ENCODE measurements at regions not wholly inside any gene's neighbourhood (a gene's known extent, or its start where the extent isn't known, plus 50 kb on each side); places are given as distances from the start of the nearest gene placed in this dataset.

DNA sequence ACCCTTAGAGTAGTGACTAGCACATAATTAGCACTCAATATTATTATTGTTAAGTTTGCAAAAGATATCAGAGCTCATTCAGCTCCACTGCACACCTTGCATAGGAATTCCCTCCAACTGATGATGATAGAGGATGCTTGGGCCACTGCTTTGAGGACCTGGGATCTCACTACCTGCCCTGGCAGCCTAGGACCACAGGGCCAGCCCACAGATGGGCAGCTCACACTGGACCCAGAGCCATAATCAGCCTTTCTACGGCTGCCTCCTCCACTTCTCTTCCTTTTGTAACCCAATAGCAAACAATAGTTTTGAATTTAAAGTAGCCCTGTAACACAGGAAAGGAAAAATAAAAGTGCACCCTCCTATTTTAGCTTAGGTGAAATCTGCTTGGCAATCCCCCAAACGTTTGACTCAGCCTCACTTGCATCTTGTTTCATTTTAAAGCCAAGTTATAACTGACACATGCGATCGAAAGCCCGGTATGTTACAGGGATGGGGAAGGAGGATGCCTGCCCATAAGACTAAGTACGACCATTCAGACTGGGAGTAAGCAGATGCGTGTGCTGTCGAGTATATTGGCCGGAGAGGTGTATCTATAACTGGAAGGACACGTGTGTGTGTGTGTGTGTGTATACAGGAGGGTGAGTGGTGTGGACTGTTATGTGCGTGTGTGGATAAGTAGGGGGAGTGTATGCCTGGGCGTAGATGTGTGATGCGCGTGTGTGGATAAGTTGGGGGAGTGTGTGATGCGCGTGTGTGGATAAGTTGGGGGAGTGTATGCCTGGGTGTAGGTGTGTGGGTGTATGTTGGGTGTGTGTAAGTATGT, 65.9 kb downstream of the CPN2 start:
- TF ChIP-seq EGR1 (IDR thresholded peaks at IDR 0.05) (no peak), FOXM1 (IDR thresholded peaks at IDR 0.05; ENCODE audit: borderline replicate concordance, low read depth) (no peak), RAD21 (IDR thresholded peaks at IDR 0.05; ENCODE audit: low read depth) (no peak), ZBTB7A (IDR thresholded peaks at IDR 0.05; ENCODE audit: low read depth) (no peak), TAF1 (IDR thresholded peaks at IDR 0.05; ENCODE audit: low read depth) (no peak), YY1 (IDR thresholded peaks at IDR 0.05; ENCODE audit: low read depth) (no peak), NFIC (IDR thresholded peaks at IDR 0.05) (no peak), CREB1 (IDR thresholded peaks at IDR 0.05; ENCODE audit: low read depth) (no peak), CEBPB (IDR thresholded peaks at IDR 0.05) (no peak), TCF12 (IDR thresholded peaks at IDR 0.05; ENCODE audit: low read depth) (no peak), TEAD4 (IDR thresholded peaks at IDR 0.05) (no peak), EP300 (IDR thresholded peaks at IDR 0.05; ENCODE audit: borderline replicate concordance) (no peak)
- TF ChIP-seq, protein P1, sequence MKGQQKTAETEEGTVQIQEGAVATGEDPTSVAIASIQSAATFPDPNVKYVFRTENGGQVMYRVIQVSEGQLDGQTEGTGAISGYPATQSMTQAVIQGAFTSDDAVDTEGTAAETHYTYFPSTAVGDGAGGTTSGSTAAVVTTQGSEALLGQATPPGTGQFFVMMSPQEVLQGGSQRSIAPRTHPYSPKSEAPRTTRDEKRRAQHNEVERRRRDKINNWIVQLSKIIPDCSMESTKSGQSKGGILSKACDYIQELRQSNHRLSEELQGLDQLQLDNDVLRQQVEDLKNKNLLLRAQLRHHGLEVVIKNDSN (IDR thresholded peaks at IDR 0.05) = no peak
- TF ChIP-seq, protein P2, sequence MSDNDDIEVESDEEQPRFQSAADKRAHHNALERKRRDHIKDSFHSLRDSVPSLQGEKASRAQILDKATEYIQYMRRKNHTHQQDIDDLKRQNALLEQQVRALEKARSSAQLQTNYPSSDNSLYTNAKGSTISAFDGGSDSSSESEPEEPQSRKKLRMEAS (IDR thresholded peaks at IDR 0.05) = no peak
- TF ChIP-seq, protein P3, sequence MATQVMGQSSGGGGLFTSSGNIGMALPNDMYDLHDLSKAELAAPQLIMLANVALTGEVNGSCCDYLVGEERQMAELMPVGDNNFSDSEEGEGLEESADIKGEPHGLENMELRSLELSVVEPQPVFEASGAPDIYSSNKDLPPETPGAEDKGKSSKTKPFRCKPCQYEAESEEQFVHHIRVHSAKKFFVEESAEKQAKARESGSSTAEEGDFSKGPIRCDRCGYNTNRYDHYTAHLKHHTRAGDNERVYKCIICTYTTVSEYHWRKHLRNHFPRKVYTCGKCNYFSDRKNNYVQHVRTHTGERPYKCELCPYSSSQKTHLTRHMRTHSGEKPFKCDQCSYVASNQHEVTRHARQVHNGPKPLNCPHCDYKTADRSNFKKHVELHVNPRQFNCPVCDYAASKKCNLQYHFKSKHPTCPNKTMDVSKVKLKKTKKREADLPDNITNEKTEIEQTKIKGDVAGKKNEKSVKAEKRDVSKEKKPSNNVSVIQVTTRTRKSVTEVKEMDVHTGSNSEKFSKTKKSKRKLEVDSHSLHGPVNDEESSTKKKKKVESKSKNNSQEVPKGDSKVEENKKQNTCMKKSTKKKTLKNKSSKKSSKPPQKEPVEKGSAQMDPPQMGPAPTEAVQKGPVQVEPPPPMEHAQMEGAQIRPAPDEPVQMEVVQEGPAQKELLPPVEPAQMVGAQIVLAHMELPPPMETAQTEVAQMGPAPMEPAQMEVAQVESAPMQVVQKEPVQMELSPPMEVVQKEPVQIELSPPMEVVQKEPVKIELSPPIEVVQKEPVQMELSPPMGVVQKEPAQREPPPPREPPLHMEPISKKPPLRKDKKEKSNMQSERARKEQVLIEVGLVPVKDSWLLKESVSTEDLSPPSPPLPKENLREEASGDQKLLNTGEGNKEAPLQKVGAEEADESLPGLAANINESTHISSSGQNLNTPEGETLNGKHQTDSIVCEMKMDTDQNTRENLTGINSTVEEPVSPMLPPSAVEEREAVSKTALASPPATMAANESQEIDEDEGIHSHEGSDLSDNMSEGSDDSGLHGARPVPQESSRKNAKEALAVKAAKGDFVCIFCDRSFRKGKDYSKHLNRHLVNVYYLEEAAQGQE (IDR thresholded peaks at IDR 0.05; ENCODE audit: low read depth) = no peak

DNA sequence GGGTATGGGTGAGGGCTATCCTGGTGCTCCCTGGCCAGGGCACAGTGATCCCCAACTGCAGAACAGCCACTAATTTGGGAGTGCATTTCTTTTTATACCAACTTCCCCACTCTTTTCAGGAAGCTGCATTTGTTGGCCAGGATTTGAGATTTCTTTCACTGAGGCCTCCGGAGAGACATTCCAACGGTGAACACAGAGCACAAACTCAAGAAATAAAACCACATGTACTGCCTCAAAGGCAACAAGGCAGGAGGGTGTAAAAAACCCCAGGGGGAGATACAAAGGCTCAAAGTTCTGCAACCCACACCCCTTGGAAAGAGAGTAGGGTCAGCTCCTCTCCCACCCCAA, 65.3 kb downstream of the CPN2 start:
- no peak for TF ChIP-seq TCF12 (IDR thresholded peaks at IDR 0.05; ENCODE audit: low read depth)
- TF ChIP-seq, protein P3 (IDR thresholded peaks at IDR 0.05; ENCODE audit: low read depth) = no peak
- TF ChIP-seq, protein P2 (IDR thresholded peaks at IDR 0.05) = no peak
- TF ChIP-seq EP300 (IDR thresholded peaks at IDR 0.05; ENCODE audit: borderline replicate concordance) = no peak
- TF ChIP-seq RAD21 (IDR thresholded peaks at IDR 0.05; ENCODE audit: low read depth) = no peak
- no peak for TF ChIP-seq CEBPB (IDR thresholded peaks at IDR 0.05)
- no peak for TF ChIP-seq YY1 (IDR thresholded peaks at IDR 0.05; ENCODE audit: low read depth)
- TF ChIP-seq NFIC (IDR thresholded peaks at IDR 0.05) = no peak
- no peak for TF ChIP-seq TAF1 (IDR thresholded peaks at IDR 0.05; ENCODE audit: low read depth)
- TF ChIP-seq EGR1 (IDR thresholded peaks at IDR 0.05) = no peak
- no peak for TF ChIP-seq FOXM1 (IDR thresholded peaks at IDR 0.05; ENCODE audit: borderline replicate concordance, low read depth)
- TF ChIP-seq CREB1 (IDR thresholded peaks at IDR 0.05; ENCODE audit: low read depth) = no peak
- TF ChIP-seq TEAD4 (IDR thresholded peaks at IDR 0.05) = no peak
- TF ChIP-seq, protein P1 (IDR thresholded peaks at IDR 0.05) = no peak
- TF ChIP-seq ZBTB7A (IDR thresholded peaks at IDR 0.05; ENCODE audit: low read depth) = no peak

DNA sequence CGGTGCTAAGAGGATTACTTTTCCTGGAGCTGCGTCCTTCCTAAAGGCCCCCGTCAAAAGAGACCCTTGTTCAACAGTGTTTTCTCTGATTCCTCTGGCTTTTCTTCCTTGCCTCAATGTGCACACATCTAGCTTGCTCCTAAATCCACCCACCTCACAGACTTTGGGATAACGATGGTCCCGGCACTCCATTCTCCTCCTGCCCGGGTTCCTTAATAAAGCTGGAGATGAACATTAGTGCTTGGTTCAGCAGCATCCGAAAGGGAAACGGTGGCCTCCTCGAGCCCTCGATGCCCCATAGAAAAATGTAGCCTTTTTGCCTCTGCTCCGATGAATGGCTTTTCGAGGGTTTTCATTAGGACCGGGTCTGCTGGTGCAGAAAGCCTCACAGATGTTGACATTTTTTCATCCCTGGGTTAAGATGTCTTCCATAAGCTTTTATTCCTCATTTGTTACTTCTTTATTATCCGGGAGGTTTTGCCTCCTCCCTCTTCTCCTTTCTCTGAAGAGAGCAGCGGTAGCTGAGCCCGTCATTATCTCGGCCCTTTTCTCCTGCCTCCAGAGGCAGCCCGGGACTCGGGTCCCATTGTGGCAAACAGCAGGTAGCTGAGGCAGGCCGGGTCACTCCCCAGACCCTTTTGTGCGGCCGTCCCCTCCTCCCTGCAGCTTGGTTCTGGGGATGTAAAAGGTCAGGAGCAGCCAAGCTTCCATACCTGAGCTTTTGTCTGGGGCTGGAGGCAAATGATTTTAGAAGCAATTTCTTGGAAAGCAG, 64.6 kb downstream of the CPN2 start:
- TF ChIP-seq, protein P3 (IDR thresholded peaks at IDR 0.05; ENCODE audit: low read depth) = no peak
- TF ChIP-seq EP300 (IDR thresholded peaks at IDR 0.05; ENCODE audit: borderline replicate concordance) = no peak
- no peak for TF ChIP-seq TEAD4 (IDR thresholded peaks at IDR 0.05)
- TF ChIP-seq RAD21 (IDR thresholded peaks at IDR 0.05; ENCODE audit: low read depth) = no peak
- TF ChIP-seq FOXM1 (IDR thresholded peaks at IDR 0.05; ENCODE audit: borderline replicate concordance, low read depth) = no peak
- no peak for TF ChIP-seq EGR1 (IDR thresholded peaks at IDR 0.05)
- TF ChIP-seq YY1 (IDR thresholded peaks at IDR 0.05; ENCODE audit: low read depth) = no peak
- TF ChIP-seq NFIC (IDR thresholded peaks at IDR 0.05) = no peak
